Calu3 (cell line): ENCODE measurements at regions not wholly inside any gene's neighbourhood (a gene's known extent, or its start where the extent isn't known, plus 50 kb on each side); places are given as distances from the start of the nearest gene placed in this dataset.

ENCODE experiments used
- BruUV-seq: library from RNA; stranded (reverse); fragments of 400-500 nt; replicated peaks from 2 replicates; lab custom pipeline; 2021; lab: Mats Ljungman, UMichigan
- CTCF ChIA-PET: fragments of 300-600 bp; sonication (Branson Sonifier 250); formaldehyde crosslinking; loops from one replicate; lab custom pipeline; 2022; ENCODE audit warnings: antibody characterized with exemption; lab: Charles Lee
- DNase-seq: peaks from one replicate; pipeline ENCODE4 v3.0.0; 2022
- H3K27ac Mint-ChIP-seq: one replicate; pipeline ENCODE4 v1.8.0; 2022; ENCODE audit warnings: mixed read lengths; ENCODE audit not compliant: unreplicated experiment
- H3K27me3 Mint-ChIP-seq: one replicate; pipeline ENCODE4 v1.8.0; 2022; ENCODE audit warnings: mixed read lengths; ENCODE audit not compliant: unreplicated experiment
- H3K36me3 Mint-ChIP-seq: one replicate; pipeline ENCODE4 v1.8.0; 2022; ENCODE audit warnings: mild to moderate bottlenecking, moderate library complexity, mixed read lengths; ENCODE audit not compliant: insufficient read depth, unreplicated experiment
- H3K4me1 Mint-ChIP-seq: one replicate; pipeline ENCODE4 v1.8.0; 2022; ENCODE audit warnings: mild to moderate bottlenecking, low read depth, mixed read lengths; ENCODE audit not compliant: unreplicated experiment
- H3K4me3 Mint-ChIP-seq: one replicate; pipeline ENCODE4 v1.8.0; 2022; ENCODE audit warnings: mild to moderate bottlenecking, low read depth, moderate library complexity, mixed read lengths; ENCODE audit not compliant: unreplicated experiment
- H3K9me3 Mint-ChIP-seq: one replicate; pipeline ENCODE4 v1.8.0; 2022; ENCODE audit warnings: low read depth, mixed read lengths; ENCODE audit not compliant: unreplicated experiment
- intact Hi-C: fragments of 100-400 bp; cut with micrococcal nuclease; formaldehyde crosslinking; loops from one replicate; pipeline ENCODE4 v1.10.0; 2022; ENCODE audit not compliant: unreplicated experiment
- TF ChIP-seq, protein P1 (sequence below): fragments of 200-600 bp; IDR thresholded peaks from one replicate; pipeline ENCODE4 v1.8.0; 2022; ENCODE audit warnings: antibody characterized with exemption; ENCODE audit not compliant: unreplicated experiment

DNA sequence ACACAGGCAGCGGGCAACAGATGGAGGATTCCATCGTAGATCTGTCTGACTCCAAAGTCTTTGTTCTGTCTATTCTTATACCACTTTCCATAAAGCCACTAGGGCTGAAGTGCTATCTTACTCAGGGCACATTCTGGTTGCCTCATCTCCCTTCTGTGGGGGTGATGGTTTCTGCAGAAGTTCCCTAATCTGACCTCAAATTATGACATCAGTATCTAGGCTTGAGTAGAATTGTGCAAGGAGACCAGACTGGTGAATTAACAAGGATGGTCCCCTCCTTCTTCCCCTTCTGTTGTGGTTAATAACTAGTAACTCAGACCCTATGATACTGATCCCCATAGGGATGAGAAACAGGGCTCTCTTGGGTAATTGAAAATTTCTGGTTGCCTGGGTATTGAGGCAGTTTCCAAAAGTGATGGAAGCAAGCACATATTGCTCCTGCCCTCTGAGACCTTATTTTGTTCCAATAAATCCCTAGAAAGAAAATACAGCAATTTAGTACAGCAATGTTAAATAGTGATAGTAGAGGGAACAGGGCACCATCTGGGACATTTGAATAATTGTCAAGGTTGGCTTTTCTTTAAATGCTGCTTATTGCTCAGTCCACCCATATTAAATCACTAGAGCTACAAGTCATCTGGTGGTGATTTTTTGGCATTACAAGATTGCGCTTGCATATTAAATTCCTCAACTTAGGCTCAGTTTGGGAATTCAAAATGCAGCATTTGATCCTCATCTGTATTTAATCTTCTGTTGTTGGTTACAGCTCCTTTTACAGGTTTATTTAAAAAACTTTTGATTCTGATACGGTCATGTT lies 57.3 kb upstream of the AP1S2 start:
- Mint-ChIP-seq H3K4me3 (no peak overlapping the region), H3K36me3 (no peaks in the 10 kb centered on the region), H3K4me1 (no peaks in the 10 kb centered on the region), H3K9me3 (no peaks in the 10 kb centered on the region), H3K27me3 (no peaks in the 10 kb centered on the region), H3K27ac (no peak overlapping the region)
- no peak for DNase-seq
- TF ChIP-seq, protein P1, sequence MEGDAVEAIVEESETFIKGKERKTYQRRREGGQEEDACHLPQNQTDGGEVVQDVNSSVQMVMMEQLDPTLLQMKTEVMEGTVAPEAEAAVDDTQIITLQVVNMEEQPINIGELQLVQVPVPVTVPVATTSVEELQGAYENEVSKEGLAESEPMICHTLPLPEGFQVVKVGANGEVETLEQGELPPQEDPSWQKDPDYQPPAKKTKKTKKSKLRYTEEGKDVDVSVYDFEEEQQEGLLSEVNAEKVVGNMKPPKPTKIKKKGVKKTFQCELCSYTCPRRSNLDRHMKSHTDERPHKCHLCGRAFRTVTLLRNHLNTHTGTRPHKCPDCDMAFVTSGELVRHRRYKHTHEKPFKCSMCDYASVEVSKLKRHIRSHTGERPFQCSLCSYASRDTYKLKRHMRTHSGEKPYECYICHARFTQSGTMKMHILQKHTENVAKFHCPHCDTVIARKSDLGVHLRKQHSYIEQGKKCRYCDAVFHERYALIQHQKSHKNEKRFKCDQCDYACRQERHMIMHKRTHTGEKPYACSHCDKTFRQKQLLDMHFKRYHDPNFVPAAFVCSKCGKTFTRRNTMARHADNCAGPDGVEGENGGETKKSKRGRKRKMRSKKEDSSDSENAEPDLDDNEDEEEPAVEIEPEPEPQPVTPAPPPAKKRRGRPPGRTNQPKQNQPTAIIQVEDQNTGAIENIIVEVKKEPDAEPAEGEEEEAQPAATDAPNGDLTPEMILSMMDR = no peak
- intact Hi-C loops = loop anchor here (1.0 kb wide), 1 partner anchor 63 kb away; no protein-coding TSS in a partner anchor
- BruUV-seq = no TSS peak
- CTCF ChIA-PET = no interaction called here

DNA sequence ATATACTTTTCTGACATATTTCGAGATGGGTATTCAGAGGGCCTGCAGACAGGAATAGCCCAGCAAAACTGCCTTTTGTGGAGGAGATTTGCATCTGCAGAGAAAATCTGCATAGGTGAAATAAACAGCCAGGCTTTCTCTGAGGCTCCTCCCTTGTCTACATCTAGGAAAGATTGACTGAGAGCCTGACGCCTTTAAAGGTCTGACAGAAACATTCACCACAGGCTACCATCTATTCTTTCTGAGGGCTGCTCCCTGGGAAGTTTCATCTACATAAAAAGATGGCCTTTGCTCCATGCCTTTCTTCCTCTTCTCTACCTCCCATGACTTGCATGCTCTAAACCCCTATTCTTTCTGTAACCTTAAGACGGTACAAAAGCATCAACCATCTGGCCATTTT lies 55.0 kb upstream of the AP1S2 start:
- Mint-ChIP-seq H3K9me3 (no peaks in the 10 kb centered on the region), H3K27me3 (no peaks in the 10 kb centered on the region), H3K36me3 (no peaks in the 10 kb centered on the region), H3K27ac (no peak overlapping the region), H3K4me3 (no peak overlapping the region), H3K4me1 (no peaks in the 10 kb centered on the region)
- no TSS peak for BruUV-seq
- DNase-seq = no peak
- TF ChIP-seq, protein P1 = no peak
- CTCF ChIA-PET = no interaction called here
- intact Hi-C loops = no loop called here

DNA sequence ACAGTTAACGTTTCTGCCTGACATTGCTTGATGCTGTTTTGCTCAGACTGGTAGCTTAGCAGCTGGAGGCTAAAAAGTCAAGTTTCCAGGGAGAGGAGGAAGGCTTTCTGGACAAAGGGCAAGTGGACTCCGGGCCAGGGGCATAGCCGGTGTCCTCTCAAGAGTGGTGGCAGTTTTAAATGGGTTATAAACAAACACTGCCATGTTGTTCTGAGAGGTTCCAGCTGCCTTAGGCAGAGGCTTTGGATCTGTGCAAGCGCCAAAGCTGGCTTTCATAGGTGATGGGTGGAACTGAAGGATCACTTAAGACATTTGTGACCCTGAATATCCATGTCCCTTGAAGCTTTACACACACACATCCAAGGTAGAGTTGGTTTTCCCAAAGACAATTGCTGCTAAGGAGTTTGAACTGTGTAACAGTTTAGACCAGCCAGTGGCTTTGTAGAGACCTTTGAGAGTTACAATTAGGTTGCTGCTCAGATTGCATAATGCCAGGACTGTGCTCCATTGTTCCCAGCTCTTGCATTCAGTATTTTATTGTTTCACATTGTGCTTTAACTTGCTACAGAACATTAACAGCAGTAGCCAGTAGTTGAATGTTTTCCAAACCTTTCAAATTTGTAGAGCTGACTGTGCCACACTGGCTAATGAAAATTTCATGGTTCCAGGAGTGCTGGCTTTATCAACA lies 54.1 kb upstream of the AP1S2 start:
- Mint-ChIP-seq H3K9me3 (no peaks in the 10 kb centered on the region), H3K4me3 (no peak overlapping the region), H3K4me1 (no peaks in the 10 kb centered on the region), H3K27ac (no peak overlapping the region), H3K36me3 (no peaks in the 10 kb centered on the region), H3K27me3 (no peaks in the 10 kb centered on the region)
- intact Hi-C loops = no loop called here
- no TSS peak for BruUV-seq
- CTCF ChIA-PET = no interaction called here
- DNase-seq = no peak
- TF ChIP-seq, protein P1 = no peak

DNA sequence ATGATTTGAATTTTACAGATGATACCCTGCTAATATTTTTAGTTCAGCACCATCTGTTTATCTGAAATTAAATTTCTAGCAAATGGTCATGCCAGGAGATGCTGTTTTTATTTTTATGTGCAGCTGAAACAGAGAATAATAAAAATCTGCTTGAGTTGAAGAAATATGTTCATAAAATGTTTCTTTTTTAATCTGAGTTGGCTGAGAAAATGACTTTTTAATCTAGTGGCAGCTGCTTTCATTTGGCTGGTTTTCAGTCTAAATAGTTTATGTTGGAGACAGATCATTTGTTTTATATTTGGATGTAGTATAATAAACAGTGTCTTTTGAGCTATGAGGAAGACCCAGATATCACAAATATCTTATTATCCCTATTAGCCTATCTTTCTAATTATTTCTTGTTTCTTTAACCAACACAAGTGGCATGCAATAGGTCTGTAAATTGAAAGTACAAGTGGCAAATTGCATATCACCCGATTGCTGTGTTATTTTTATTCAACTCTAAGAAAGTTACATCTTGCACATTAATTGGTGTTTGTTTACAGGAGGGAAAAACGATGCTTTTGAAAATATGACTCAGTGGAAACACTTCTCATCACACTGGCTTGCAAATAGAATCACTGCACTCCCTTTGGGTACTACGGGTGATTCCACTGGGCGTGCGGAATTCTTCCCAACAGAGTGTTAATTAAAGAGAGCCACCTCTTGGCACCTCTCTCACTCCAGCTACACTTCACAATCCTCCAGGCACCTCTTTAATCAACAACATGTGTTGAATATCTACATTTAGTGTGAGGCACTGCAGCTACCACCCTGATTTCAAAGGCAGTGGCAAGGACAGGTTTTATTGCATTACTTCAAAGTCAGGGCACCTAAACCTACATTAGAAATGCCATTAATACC lies 51.7 kb upstream of the AP1S2 start:
- TF ChIP-seq, protein P1 = no peak
- no peak for DNase-seq
- no peaks in the 10 kb centered on the region for H3K4me1 Mint-ChIP-seq
- H3K36me3 Mint-ChIP-seq = no peaks in the 10 kb centered on the region
- H3K4me3 Mint-ChIP-seq = no peak overlapping the region
- no peaks in the 10 kb centered on the region for H3K27me3 Mint-ChIP-seq
- no peak overlapping the region for H3K27ac Mint-ChIP-seq
- intact Hi-C loops = no loop called here
- BruUV-seq = no TSS peak
- H3K9me3 Mint-ChIP-seq = peaks cover 2% of the 10 kb centered on the region
- CTCF ChIA-PET = interaction anchor here (1.1 kb wide), 1 partner anchor 51 kb away, joined by 3 read pairs; the partner anchor contains the start of gene AP1S2
